GM21447 (cell line): ENCODE measurements at regions not wholly inside any gene's neighbourhood (a gene's known extent, or its start where the extent isn't known, plus 50 kb on each side); places are given as distances from the start of the nearest gene placed in this dataset.

Source experiments
- ATAC-seq: cut with Tn5 transposase; IDR thresholded peaks from one replicate; pipeline ENCODE4 v1.9.1; 2021; ENCODE audit not compliant: unreplicated experiment

GRCh38 chr22:49373289-49373666 lies 454.4 kb downstream of the BRD1 start:
- ATAC-seq, result no peak

- no peak for ATAC-seq
Observed at GRCh38 chr22:49372530-49373288, 455.0 kb downstream of the BRD1 start.

DNA sequence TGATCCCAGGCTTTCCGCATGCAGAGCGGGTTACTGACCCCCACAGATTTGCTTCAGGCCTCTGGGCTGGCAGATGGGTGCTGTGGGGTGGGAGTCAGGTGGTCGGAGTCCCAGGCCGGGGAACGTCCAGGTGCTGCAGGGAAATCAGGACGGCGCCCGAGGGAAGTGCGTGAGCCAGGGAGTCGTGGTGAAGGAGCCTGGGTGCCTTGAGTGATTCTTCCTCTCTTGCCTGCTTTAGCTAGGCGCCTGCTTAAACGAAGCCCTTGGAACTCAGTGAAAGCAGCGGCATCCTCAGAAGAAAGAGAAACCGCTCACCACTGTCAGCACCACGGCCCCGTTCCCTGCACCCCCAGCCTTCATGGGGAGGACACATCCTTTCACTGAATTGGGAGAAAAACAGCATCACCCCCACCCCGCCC lies 455.6 kb downstream of the BRD1 start:
- no peak for ATAC-seq

GRCh38 chr22:49371325-49372110 lies 456.2 kb downstream of the BRD1 start:
- ATAC-seq, result no peak

GRCh38 chr22:49370627-49371301 lies 456.9 kb downstream of the BRD1 start:
- ATAC-seq, result no peak

- no peak for ATAC-seq
Observed at GRCh38 chr22:49369726-49370626, 457.7 kb downstream of the BRD1 start.

DNA sequence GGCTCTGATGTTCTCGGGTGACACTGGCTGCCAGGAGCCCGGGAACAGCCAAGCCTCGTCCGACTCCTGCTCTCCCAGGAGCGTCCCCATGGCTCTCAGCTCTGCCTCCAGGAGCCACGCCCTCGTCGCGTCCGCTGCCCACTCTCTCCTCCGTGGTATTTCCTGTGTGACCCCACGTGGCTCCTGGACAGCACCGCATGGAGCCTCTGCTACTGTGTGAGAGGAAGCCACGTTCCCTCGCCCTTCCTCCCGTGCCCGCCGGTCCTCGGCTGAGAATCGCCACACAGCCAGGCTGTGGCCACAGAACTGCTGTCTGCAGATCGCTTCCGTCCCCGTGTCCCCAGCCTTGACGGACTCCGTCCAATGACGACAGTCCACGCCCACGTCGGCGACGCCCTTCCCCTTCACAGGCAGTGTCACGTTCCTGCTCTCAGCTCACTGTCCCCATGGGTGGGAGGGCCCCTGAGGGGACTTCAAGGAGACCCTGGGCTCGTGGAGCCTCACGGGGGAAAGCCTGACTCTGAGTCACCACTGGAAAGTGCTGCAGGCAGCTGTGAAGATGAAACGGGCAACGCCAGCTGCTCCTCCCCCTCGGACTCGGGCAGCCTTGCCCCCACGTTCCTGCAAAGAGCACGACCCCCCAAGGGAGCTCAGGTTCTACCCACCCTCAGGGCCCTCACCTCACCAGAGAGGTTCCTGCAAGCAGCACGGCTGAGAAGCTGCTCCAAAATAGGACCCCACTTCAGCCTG lies 458.5 kb downstream of the BRD1 start:
- ATAC-seq, result no peak

- ATAC-seq, result no peak
Observed at GRCh38 chr22:49368221-49368975, 459.3 kb downstream of the BRD1 start.

GRCh38 chr22:49367041-49367697 lies 460.5 kb downstream of the BRD1 start:
- no peak for ATAC-seq

GRCh38 chr22:49366437-49366836 lies 461.2 kb downstream of the BRD1 start:
- ATAC-seq, result no peak

GRCh38 chr22:49365910-49366309 lies 461.8 kb downstream of the BRD1 start:
- no peak for ATAC-seq

DNA sequence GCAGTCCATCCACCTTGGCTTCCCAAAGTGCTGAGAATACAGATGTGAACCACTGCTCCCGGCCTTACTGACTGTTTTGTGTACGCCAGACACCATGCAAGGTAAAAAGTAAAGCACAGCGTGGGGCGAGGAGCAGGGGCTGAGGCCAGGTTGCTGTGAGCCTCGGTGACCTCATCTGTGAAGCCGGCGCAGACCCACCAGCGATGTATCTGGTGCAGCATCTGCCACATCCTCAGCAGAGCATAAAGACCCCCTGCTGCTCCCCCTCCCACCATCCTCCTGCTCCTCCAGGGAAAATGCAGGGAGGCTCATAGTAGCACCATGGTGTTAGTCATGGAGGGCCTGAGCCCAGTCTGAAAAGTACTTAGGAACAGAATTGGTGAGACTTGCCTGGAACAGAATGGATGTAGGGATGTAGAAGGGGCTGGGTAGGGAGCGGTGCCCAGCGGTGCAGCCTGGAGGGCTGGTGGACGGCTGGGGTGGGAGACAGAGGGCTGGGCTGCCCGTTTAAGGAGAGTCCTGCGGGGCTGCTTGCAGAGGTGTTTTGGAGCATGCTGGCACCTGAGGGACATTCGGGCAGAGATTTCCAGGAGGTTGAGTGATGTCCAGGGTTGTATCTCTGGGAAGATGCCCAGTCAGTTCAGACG lies 462.4 kb downstream of the BRD1 start:
- ATAC-seq, result no peak

GRCh38 chr22:49364398-49364797 lies 463.3 kb downstream of the BRD1 start:
- no peak for ATAC-seq

DNA sequence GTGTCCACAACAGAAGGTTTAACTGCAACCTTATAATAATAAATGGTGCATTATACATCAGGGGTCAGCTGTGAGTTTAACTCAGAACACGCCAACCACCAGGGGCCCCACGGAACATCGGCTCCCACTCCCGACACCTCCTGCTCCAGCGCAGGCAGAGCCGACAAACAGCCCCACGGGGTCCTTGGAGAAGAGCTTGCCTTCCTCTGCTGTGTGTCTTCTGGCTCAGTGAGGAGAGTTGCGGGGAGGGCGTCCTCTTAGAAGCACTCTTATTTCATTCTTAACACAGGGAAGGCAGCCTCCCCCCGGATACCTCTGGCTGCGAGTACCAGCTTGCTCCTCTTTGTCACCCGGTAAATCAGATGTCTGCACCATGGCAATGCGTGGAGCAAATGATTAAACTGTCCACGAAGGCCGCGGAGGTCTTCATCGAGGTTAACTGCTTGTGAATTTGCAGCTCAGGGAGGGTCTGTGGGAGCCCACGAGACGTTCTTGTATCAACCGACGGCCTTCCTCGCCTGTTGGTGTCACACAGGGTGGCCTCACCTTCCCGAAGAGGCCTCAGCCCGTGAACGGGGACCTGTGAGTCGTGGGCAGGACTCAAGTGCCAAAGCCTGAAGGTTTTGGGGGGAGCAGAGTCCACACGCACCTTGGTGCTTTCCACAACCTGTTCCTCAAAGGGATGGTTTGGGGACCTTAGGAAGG lies 464.0 kb downstream of the BRD1 start:
- ATAC-seq, result no peak

DNA sequence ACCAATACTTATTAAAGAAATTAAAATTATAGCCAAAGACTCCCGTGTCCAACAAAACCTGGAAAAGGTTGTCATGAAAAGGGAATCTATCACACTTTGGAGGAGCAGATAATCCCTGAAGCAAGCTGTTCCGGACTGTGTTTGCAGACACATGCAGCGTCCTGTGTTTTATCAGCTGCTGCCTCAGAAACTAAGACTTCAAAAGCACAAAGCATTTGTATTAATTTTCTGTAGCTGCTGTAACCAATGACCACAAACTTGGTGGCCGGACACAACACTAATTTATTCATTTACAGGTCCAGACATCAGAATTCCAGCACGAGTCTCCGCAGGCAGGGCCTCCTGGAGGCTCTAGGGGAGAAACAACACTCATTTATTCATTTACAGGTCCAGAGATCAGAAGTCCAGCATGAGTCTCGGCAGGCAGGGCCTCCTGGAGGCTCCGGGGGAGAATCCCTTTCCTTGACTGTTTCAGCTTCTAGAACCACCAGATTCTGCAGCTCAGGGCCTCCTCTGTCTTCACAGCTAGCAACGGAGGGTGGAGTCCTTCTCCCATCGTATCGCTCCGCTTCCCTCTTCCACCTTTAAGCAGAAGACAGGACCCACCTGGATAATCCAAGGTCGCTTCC lies 465.3 kb downstream of the BRD1 start:
- ATAC-seq, result no peak

GRCh38 chr22:49361164-49361563 lies 466.5 kb downstream of the BRD1 start:
- no peak for ATAC-seq

GRCh38 chr22:49360746-49361145 lies 466.9 kb downstream of the BRD1 start:
- ATAC-seq, result no peak
